Hepatocyte (in vitro differentiated cells): ENCODE measurements at regions not wholly inside any gene's neighbourhood (a gene's known extent, or its start where the extent isn't known, plus 50 kb on each side); places are given as distances from the start of the nearest gene placed in this dataset.

Experiments
- EZH2 ChIP-seq: fragments of 200-600 bp; sonication (generic); IDR thresholded peaks from 2 replicates; pipeline ENCODE4 v1.6.1; 2016; ENCODE audit warnings: antibody characterized with exemption, mild to moderate bottlenecking, borderline replicate concordance
- EZH2phosphoT487 ChIP-seq: fragments of 200-600 bp; sonication (generic); IDR thresholded peaks from one replicate; pipeline ENCODE4 v1.6.1; 2018; ENCODE audit warnings: antibody characterized with exemption, mild to moderate bottlenecking, low read depth, moderate library complexity; ENCODE audit not compliant: unreplicated experiment, severe bottlenecking
- TF ChIP-seq, protein P1 (sequence below): fragments of 200-600 bp; sonication (generic); IDR thresholded peaks from 2 replicates; pipeline ENCODE4 v1.5.1; 2016; ENCODE audit warnings: antibody characterized with exemption, mild to moderate bottlenecking; ENCODE audit not compliant: poor library complexity

GRCh38 chr10:113322843-113323242 is 230.0 kb upstream of the HABP2 start:
- TF ChIP-seq, protein P1, sequence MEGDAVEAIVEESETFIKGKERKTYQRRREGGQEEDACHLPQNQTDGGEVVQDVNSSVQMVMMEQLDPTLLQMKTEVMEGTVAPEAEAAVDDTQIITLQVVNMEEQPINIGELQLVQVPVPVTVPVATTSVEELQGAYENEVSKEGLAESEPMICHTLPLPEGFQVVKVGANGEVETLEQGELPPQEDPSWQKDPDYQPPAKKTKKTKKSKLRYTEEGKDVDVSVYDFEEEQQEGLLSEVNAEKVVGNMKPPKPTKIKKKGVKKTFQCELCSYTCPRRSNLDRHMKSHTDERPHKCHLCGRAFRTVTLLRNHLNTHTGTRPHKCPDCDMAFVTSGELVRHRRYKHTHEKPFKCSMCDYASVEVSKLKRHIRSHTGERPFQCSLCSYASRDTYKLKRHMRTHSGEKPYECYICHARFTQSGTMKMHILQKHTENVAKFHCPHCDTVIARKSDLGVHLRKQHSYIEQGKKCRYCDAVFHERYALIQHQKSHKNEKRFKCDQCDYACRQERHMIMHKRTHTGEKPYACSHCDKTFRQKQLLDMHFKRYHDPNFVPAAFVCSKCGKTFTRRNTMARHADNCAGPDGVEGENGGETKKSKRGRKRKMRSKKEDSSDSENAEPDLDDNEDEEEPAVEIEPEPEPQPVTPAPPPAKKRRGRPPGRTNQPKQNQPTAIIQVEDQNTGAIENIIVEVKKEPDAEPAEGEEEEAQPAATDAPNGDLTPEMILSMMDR = no peak
- TF ChIP-seq EZH2 (no peak), EZH2phosphoT487 (no peak)
